ENCODE measurements at regions not wholly inside any gene's neighbourhood (a gene's known extent, or its start where the extent isn't known, plus 50 kb on each side); places are given as distances from the start of the nearest gene placed in this dataset.

DNA sequence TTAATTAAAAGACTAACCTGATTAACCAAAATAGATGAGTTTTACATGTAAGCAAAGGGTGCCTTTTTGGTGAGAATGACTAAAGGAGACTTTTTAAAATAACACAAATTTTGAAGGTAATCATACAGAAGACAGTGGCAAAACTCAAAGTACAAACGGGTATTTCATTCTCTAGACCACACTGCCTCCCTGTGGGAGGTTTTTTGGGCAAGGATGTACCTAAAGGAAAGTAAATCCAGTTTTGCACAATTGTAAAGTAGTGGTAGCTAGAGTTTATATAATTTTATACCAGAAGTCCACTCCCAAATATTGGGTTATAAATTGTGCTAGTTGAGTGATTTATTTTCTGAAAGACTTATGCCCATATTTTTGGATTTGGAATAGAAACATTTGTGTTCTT lies 201.0 kb downstream of the PAPSS1 start:
- intact Hi-C loops (cut with DNase I), result no loop called here
- 30% methylated on average over 1 of the region's 1 CpG for WGBS
- DNase-seq (ENCODE audit: extremely low spot score), result no peak
- no peaks in the 10 kb centered on the region for H3K9me3 ChIP-seq
- TF ChIP-seq EP300 (IDR thresholded peaks at IDR 0.05), result no peak
- TF ChIP-seq CTCF (IDR thresholded peaks at IDR 0.05), result peak in 1 of 3 experiments; percentile 29
- no peak overlapping the region for H3K4me3 ChIP-seq
- H3K27me3 ChIP-seq, result no peaks in the 10 kb centered on the region
- no peak overlapping the region for H3K27ac ChIP-seq (replicated peaks in 1 of 4)
- no peaks in the 10 kb centered on the region for H3K36me3 ChIP-seq
- H3K4me1 ChIP-seq, result no peaks in the 10 kb centered on the region

- TF ChIP-seq EP300 (IDR thresholded peaks at IDR 0.05) (no peak), POLR2A (IDR thresholded peaks at IDR 0.05; ENCODE audit: low read depth) (no peak), POLR2AphosphoS5 (IDR thresholded peaks at IDR 0.05) (no peak), CTCF (IDR thresholded peaks at IDR 0.05) (no peak)
- H3K27ac ChIP-seq (replicated peaks in 1 of 4), result no peak overlapping the region
- no peaks in the 10 kb centered on the region for H3K27me3 ChIP-seq
- no peaks in the 10 kb centered on the region for H3K9me3 ChIP-seq
- no peaks in the 10 kb centered on the region for H3K4me1 ChIP-seq
- H3K36me3 ChIP-seq, result no peaks in the 10 kb centered on the region
- intact Hi-C loops (cut with DNase I), result no loop called here
- no peak for DNase-seq (ENCODE audit: extremely low spot score)
- H3K4me3 ChIP-seq, result no peak overlapping the region
- 81% methylated on average over 1 of the region's 1 CpG for WGBS
Observed at GRCh38 chr4:107518076-107518475, 202.0 kb downstream of the PAPSS1 start.

DNA sequence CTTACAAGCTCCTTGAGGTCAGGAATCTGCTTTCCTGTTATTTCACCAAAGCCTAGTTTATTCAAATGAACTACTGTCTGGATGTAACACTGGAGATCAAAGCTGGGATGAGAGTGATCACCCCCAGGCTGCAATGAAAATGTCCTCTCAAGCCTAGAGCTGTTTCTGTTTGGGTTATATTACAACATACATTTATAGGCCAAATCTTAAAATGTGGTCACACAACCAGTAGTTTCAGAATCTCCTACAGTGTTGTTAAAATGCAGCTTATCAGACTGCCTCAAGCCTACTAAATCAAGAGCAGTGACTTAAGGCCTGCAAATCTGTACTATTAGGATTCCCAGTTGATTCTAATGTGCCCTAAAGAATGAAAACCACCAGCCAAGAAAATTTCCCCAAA lies 207.5 kb downstream of the PAPSS1 start:
- Histone ChIP-seq H3K4me3 (no peak overlapping the region), H3K9me3 (no peaks in the 10 kb centered on the region), H3K27ac (replicated peaks in 1 of 4) (no peak overlapping the region), H3K36me3 (no peaks in the 10 kb centered on the region), H3K27me3 (no peaks in the 10 kb centered on the region), H3K4me1 (no peaks in the 10 kb centered on the region)
- intact Hi-C loops (cut with DNase I), result no loop called here
- TF ChIP-seq EP300 (IDR thresholded peaks at IDR 0.05) (no peak), POLR2A (IDR thresholded peaks at IDR 0.05; ENCODE audit: low read depth) (no peak), POLR2AphosphoS5 (IDR thresholded peaks at IDR 0.05) (no peak), CTCF (IDR thresholded peaks at IDR 0.05) (no peak)
- DNase-seq (ENCODE audit: extremely low spot score), result no peak

DNA sequence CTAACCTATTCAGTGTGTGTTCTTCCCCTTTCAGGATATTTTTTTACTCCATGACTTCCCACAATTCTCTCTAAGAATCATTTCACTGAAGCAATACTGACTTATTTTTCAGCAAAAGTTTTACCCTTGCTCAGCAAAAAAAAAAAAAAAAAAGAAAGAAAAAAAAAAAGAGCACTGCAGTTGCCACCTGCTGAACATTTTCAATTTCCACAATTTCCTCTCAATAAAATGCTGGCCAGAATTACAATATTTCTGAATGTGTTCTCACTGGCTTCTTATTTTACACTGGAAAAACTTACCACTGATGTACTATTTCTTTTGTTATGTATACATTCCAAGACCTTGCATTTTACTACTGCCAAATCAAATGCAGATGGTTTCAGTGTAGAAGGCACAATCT lies 210.4 kb downstream of the PAPSS1 start:
- Histone ChIP-seq H3K4me1 (no peaks in the 10 kb centered on the region), H3K9me3 (no peaks in the 10 kb centered on the region), H3K27me3 (no peaks in the 10 kb centered on the region), H3K27ac (replicated peaks in 1 of 4) (no peak overlapping the region), H3K4me3 (no peak overlapping the region), H3K36me3 (no peaks in the 10 kb centered on the region)
- intact Hi-C loops (cut with DNase I), result no loop called here
- TF ChIP-seq CTCF (IDR thresholded peaks at IDR 0.05) (no peak), POLR2AphosphoS5 (IDR thresholded peaks at IDR 0.05) (no peak), POLR2A (IDR thresholded peaks at IDR 0.05; ENCODE audit: low read depth) (no peak), EP300 (IDR thresholded peaks at IDR 0.05) (no peak)
- DNase-seq (ENCODE audit: extremely low spot score), result no peak

GRCh38 chr4:107500551-107500950 lies 219.5 kb downstream of the PAPSS1 start:
- 84% methylated on average over 3 of the region's 3 CpGs for WGBS
- no peak overlapping the region for H3K27ac ChIP-seq (replicated peaks in 1 of 4)
- peaks cover 0 to 5% (median 2%) of the 10 kb centered on the region in 4 donors for H3K9me3 ChIP-seq
- H3K36me3 ChIP-seq, result no peaks in the 10 kb centered on the region
- no peaks in the 10 kb centered on the region for H3K27me3 ChIP-seq
- TF ChIP-seq POLR2AphosphoS5 (IDR thresholded peaks at IDR 0.05), result no peak
- no peak for TF ChIP-seq CTCF (IDR thresholded peaks at IDR 0.05)
- no peak for TF ChIP-seq POLR2A (IDR thresholded peaks at IDR 0.05; ENCODE audit: low read depth)
- no peak for TF ChIP-seq EP300 (IDR thresholded peaks at IDR 0.05)
- intact Hi-C loops (cut with DNase I), result no loop called here
- no peak overlapping the region for H3K4me3 ChIP-seq
- DNase-seq (ENCODE audit: extremely low spot score), result no peak
- no peaks in the 10 kb centered on the region for H3K4me1 ChIP-seq
